ENCODE measurements at regions not wholly inside any gene's neighbourhood (a gene's known extent, or its start where the extent isn't known, plus 50 kb on each side); places are given as distances from the start of the nearest gene placed in this dataset.

DNA sequence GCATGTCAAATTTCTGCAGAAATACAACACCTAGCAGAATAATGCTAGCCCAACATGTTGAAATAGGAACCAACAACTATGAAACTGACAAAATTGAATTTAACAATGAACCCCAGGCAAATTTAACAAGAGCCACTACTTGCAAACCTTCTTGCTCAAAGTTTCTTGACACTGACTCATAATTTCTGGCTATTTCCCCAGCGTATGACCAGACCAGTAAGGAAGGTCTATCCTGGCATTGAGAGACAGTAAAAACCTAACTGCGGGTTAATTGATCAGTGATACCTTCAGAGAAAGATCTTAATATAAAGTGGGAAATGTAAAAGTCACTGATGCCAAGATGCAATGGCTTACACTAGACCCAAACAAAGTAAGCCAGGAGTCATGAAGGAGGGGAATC, 510.1 kb downstream of the ARL4A start:
- TF ChIP-seq SMC3 (IDR thresholded peaks at IDR 0.05; ENCODE audit: borderline replicate concordance, low read length) (no peak), EP300 (IDR thresholded peaks at IDR 0.05; ENCODE audit: borderline replicate concordance in 1 of 2, control insufficient read depth in 1 of 2, low read depth in 2 of 2, low read length in 2 of 2) (no peak), TAF1 (IDR thresholded peaks at IDR 0.05; ENCODE audit: borderline replicate concordance, low read depth, low read length) (no peak), CREM (IDR thresholded peaks at IDR 0.05; ENCODE audit: low read depth) (no peak), YY1 (IDR thresholded peaks at IDR 0.05; ENCODE audit: low read depth, low read length) (no peak), CTCF (IDR thresholded peaks at IDR 0.05 in 2 of 3, conservative IDR thresholded peaks at IDR 0.05 in 1 of 3; ENCODE audit: control insufficient read depth in 2 of 3, extremely low read depth in 1 of 3, insufficient read depth in 1 of 3, low read depth in 3 of 3, low read length in 3 of 3) (no peak), RCOR1 (conservative IDR thresholded peaks at IDR 0.05; ENCODE audit: low read depth, low read length) (no peak), ATF2 (IDR thresholded peaks at IDR 0.05; ENCODE audit: low read length) (no peak), RAD21 (IDR thresholded peaks at IDR 0.05; ENCODE audit: insufficient read depth, low read depth, low read length) (no peak), CBX3 (IDR thresholded peaks at IDR 0.05; ENCODE audit: borderline replicate concordance, low read depth) (no peak)
- TF ChIP-seq, protein P1, sequence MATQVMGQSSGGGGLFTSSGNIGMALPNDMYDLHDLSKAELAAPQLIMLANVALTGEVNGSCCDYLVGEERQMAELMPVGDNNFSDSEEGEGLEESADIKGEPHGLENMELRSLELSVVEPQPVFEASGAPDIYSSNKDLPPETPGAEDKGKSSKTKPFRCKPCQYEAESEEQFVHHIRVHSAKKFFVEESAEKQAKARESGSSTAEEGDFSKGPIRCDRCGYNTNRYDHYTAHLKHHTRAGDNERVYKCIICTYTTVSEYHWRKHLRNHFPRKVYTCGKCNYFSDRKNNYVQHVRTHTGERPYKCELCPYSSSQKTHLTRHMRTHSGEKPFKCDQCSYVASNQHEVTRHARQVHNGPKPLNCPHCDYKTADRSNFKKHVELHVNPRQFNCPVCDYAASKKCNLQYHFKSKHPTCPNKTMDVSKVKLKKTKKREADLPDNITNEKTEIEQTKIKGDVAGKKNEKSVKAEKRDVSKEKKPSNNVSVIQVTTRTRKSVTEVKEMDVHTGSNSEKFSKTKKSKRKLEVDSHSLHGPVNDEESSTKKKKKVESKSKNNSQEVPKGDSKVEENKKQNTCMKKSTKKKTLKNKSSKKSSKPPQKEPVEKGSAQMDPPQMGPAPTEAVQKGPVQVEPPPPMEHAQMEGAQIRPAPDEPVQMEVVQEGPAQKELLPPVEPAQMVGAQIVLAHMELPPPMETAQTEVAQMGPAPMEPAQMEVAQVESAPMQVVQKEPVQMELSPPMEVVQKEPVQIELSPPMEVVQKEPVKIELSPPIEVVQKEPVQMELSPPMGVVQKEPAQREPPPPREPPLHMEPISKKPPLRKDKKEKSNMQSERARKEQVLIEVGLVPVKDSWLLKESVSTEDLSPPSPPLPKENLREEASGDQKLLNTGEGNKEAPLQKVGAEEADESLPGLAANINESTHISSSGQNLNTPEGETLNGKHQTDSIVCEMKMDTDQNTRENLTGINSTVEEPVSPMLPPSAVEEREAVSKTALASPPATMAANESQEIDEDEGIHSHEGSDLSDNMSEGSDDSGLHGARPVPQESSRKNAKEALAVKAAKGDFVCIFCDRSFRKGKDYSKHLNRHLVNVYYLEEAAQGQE (IDR thresholded peaks at IDR 0.05; ENCODE audit: low read depth, low read length): no peak

Measured in GM12878 (cell line).